Activated naive CD4-positive, alpha-beta T cell treated with Interleukin-2 at 50 U/mL for 16 hours (primary cell): ENCODE measurements at regions not wholly inside any gene's neighbourhood (a gene's known extent, or its start where the extent isn't known, plus 50 kb on each side); places are given as distances from the start of the nearest gene placed in this dataset.

Experiments used
- DNase-seq: peaks from one replicate; pipeline ENCODE4 v3.0.0-alpha.2; 2020

GRCh38 chr22:48891688-48892577 lies 935.7 kb downstream of the BRD1 start:
- DNase-seq, result no peak

- DNase-seq, result no peak
Measured at GRCh38 chr22:48890693-48891554, 936.7 kb downstream of the BRD1 start.

GRCh38 chr22:48889887-48890692 lies 937.6 kb downstream of the BRD1 start:
- no peak for DNase-seq

GRCh38 chr22:48889209-48889830 lies 938.4 kb downstream of the BRD1 start:
- no peak for DNase-seq

- DNase-seq, result no peak
Measured at GRCh38 chr22:48888466-48889208, 939.0 kb downstream of the BRD1 start.

GRCh38 chr22:48887394-48888332 lies 940.0 kb downstream of the BRD1 start:
- no peak for DNase-seq

GRCh38 chr22:48886604-48887393 lies 940.9 kb downstream of the BRD1 start:
- no peak for DNase-seq

GRCh38 chr22:48885919-48886305 lies 941.8 kb downstream of the BRD1 start:
- no peak for DNase-seq

- no peak for DNase-seq
Measured at GRCh38 chr22:48885271-48885918, 942.3 kb downstream of the BRD1 start.

GRCh38 chr22:48884786-48885185 lies 942.9 kb downstream of the BRD1 start:
- no peak for DNase-seq

GRCh38 chr22:48884324-48884723 lies 943.3 kb downstream of the BRD1 start:
- no peak for DNase-seq

- no peak for DNase-seq
Measured at GRCh38 chr22:48883211-48883960, 944.3 kb downstream of the BRD1 start.

- no peak for DNase-seq
Measured at GRCh38 chr22:48882636-48883200, 945.0 kb downstream of the BRD1 start.

GRCh38 chr22:48881326-48881980 lies 946.2 kb downstream of the BRD1 start:
- DNase-seq, result no peak

GRCh38 chr22:48880749-48881148 lies 946.9 kb downstream of the BRD1 start:
- no peak for DNase-seq

GRCh38 chr22:48876951-48877350 lies 950.7 kb downstream of the BRD1 start:
- DNase-seq, result no peak

GRCh38 chr22:48874956-48875355 lies 952.7 kb downstream of the BRD1 start:
- no peak for DNase-seq

GRCh38 chr22:48873191-48873520 lies 954.5 kb downstream of the BRD1 start:
- DNase-seq, result no peak
